ENCODE measurements at regions not wholly inside any gene's neighbourhood (a gene's known extent, or its start where the extent isn't known, plus 50 kb on each side); places are given as distances from the start of the nearest gene placed in this dataset.

GRCh38 chr6:78530208-78530607, 337.1 kb upstream of the IRAK1BP1 start:
- no peak for DNase-seq (ENCODE audit: low spot score)
- ChIA-PET POLR2A (no interaction called here), CTCF (ENCODE audit: low intra/inter-chr PET ratio, low total read pairs) (no interaction called here)
- H3K27me3 ChIP-seq (ENCODE audit: control insufficient read depth in 1 of 2, insufficient read depth in 2 of 2, low read length in 2 of 2): no peaks in the 10 kb centered on the region
- in situ Hi-C loops (cut with HindIII; ENCODE audit: extremely low pct_ligation_motif_present, low pct_unique_long_range_greater_than_20kb): no loop called here
- H3K9ac ChIP-seq (ENCODE audit: insufficient read depth, low read depth, low read length): no peak overlapping the region
- H3K36me3 ChIP-seq (replicated peaks in 1 of 2; ENCODE audit: control insufficient read depth in 1 of 2, insufficient read depth in 2 of 2, low read length in 2 of 2): no peaks in the 10 kb centered on the region
- no peak for ATAC-seq
- no peak overlapping the region for H3K4me2 ChIP-seq (ENCODE audit: low read depth, low read length)
- no peak for FAIRE-seq
- no peaks in the 10 kb centered on the region for H3K79me2 ChIP-seq (ENCODE audit: insufficient read depth, low read length)
- no peaks in the 10 kb centered on the region for H4K20me1 ChIP-seq (ENCODE audit: insufficient read depth, low read length)
- TF ChIP-seq ZNF639 (CRISPR knock-in tag; conservative IDR thresholded peaks at IDR 0.05) (no peak), PBX3 (CRISPR knock-in tag; IDR thresholded peaks at IDR 0.05; ENCODE audit: borderline replicate concordance) (no peak), MIER2 (CRISPR knock-in tag; IDR thresholded peaks at IDR 0.05) (peak; percentile 74; the same call in 1 of the 2 replicates), REST (IDR thresholded peaks at IDR 0.05; ENCODE audit: borderline replicate concordance in 1 of 2, low read depth in 1 of 2, low read length in 2 of 2) (peak; percentile 28 to 87), ZNF800 (CRISPR knock-in tag; IDR thresholded peaks at IDR 0.05) (no peak)
- 2% methylated on average over 3 of the region's 3 CpGs for whole genome bisulfite sequencing (ENCODE audit: low lambda C conversion rate)
- BruUV-seq (replicated peaks): no TSS peak
- no peak overlapping the region for H2AFZ ChIP-seq (ENCODE audit: low read length)
- intact Hi-C loops (cut with micrococcal nuclease; ENCODE audit: unreplicated experiment): no loop called here
- no peaks in the 10 kb centered on the region for H3K4me1 ChIP-seq (ENCODE audit: insufficient read depth, low read length)
- H3K27ac ChIP-seq (ENCODE audit: extremely low read length, insufficient read depth, low read length): no peak overlapping the region
- no peak overlapping the region for H3K4me3 ChIP-seq (replicated peaks in 1 of 3; ENCODE audit: insufficient read depth in 1 of 3, low read depth in 2 of 3, low read length in 3 of 3)
- no peaks in the 10 kb centered on the region for H3K9me3 ChIP-seq (ENCODE audit: low read length)
